Trophoblast cell (in vitro differentiated cells and primary cell): ENCODE measurements at regions not wholly inside any gene's neighbourhood (a gene's known extent, or its start where the extent isn't known, plus 50 kb on each side); places are given as distances from the start of the nearest gene placed in this dataset.

Experiments
- DNase-seq, 2 donors: peaks; one replicate each; pipeline ENCODE4 v3.0.0-alpha.2; 2016
- H2AFZ ChIP-seq: 2 replicates; pipeline ENCODE4 v1.6.1; 2013; ENCODE audit warnings: low read length, moderate library complexity, mild to moderate bottlenecking; ENCODE audit not compliant: insufficient read depth, poor library complexity
- H2AK5ac ChIP-seq: 2 replicates; pipeline ENCODE4 v1.6.1; 2013; ENCODE audit warnings: mild to moderate bottlenecking, low read length
- H2BK120ac ChIP-seq: 2 replicates; pipeline ENCODE4 v1.6.1; 2013; ENCODE audit warnings: low read length, mild to moderate bottlenecking, moderate library complexity; ENCODE audit not compliant: insufficient read depth, poor library complexity
- H2BK12ac ChIP-seq: 2 replicates; pipeline ENCODE4 v1.6.1; 2013; ENCODE audit warnings: mild to moderate bottlenecking, low read length, moderate library complexity
- H2BK5ac ChIP-seq: 2 replicates; pipeline ENCODE4 v1.6.1; 2013; ENCODE audit warnings: low read length, low read depth, moderate library complexity, mild to moderate bottlenecking; ENCODE audit not compliant: poor library complexity
- H3K14ac ChIP-seq: 2 replicates; pipeline ENCODE4 v1.6.1; 2013; ENCODE audit warnings: mild to moderate bottlenecking, low read length
- H3K18ac ChIP-seq: 2 replicates; pipeline ENCODE4 v1.6.1; 2013; ENCODE audit warnings: mild to moderate bottlenecking, low read length
- H3K23ac ChIP-seq: 2 replicates; pipeline ENCODE4 v1.6.1; 2013; ENCODE audit warnings: low read length
- H3K27ac ChIP-seq: 2 replicates; pipeline ENCODE4 v1.5.1; 2013; ENCODE audit warnings: low read depth, mild to moderate bottlenecking, inconsistent platforms, low read length, moderate library complexity
- H3K27me3 ChIP-seq: 2 replicates; pipeline ENCODE4 v1.6.1; 2013; ENCODE audit warnings: inconsistent platforms, mild to moderate bottlenecking, low read length, moderate library complexity; ENCODE audit not compliant: insufficient read depth
- H3K36me3 ChIP-seq, 2 experiments: 1 replicate in 1 of 2; 2 replicates in 1 of 2; pipeline ENCODE4 v1.6.1; 2013; ENCODE audit warnings: low read length in 2 of 2, mild to moderate bottlenecking in 2 of 2, moderate library complexity in 1 of 2; ENCODE audit not compliant: insufficient read depth in 2 of 2, control insufficient read depth in 1 of 2
- H3K4ac ChIP-seq: 2 replicates; pipeline ENCODE4 v1.6.1; 2013; ENCODE audit warnings: low read depth, mild to moderate bottlenecking, low read length, moderate library complexity
- H3K4me1 ChIP-seq, 2 experiments: 1 replicate in 1 of 2; 2 replicates in 1 of 2; pipeline ENCODE4 v1.6.1; 2013; ENCODE audit warnings: low read length in 2 of 2, mild to moderate bottlenecking in 2 of 2, moderate library complexity in 1 of 2; ENCODE audit not compliant: insufficient read depth in 2 of 2, control insufficient read depth in 1 of 2
- H3K4me2 ChIP-seq: 2 replicates; pipeline ENCODE4 v1.6.1; 2013; ENCODE audit warnings: inconsistent platforms, mild to moderate bottlenecking, low read length, moderate library complexity
- H3K4me3 ChIP-seq: 2 replicates; pipeline ENCODE4 v1.5.1; 2013; ENCODE audit warnings: mild to moderate bottlenecking, low read depth, low read length, inconsistent platforms
- H3K79me1 ChIP-seq: one replicate; pipeline ENCODE4 v1.6.1; 2013; ENCODE audit warnings: low read length
- H3K79me2 ChIP-seq: 2 replicates; pipeline ENCODE4 v1.6.1; 2013; ENCODE audit warnings: low read length, mild to moderate bottlenecking; ENCODE audit not compliant: control insufficient read depth, insufficient read depth, poor library complexity
- H3K9ac ChIP-seq: 2 replicates; pipeline ENCODE4 v1.6.1; 2013; ENCODE audit warnings: mild to moderate bottlenecking, low read length
- H3K9me3 ChIP-seq: 2 replicates; pipeline ENCODE4 v1.6.1; 2013; ENCODE audit warnings: low read depth, mild to moderate bottlenecking, control low read depth, inconsistent platforms, low read length; ENCODE audit not compliant: insufficient read depth
- H4K12ac ChIP-seq: 2 replicates; pipeline ENCODE4 v1.6.1; 2013; ENCODE audit warnings: low read depth, mild to moderate bottlenecking, low read length, moderate library complexity
- H4K8ac ChIP-seq: 2 replicates; pipeline ENCODE4 v1.6.1; 2013; ENCODE audit warnings: low read depth, mild to moderate bottlenecking, low read length, moderate library complexity
- H4K91ac ChIP-seq: one replicate; pipeline ENCODE4 v1.6.1; 2013; ENCODE audit warnings: low read depth, mild to moderate bottlenecking, low read length, moderate library complexity
- WGBS: extraction: QIAGEN DNeasy Blood & Tissue Kit; methylation state at CpG from one replicate; pipeline ENCODE4 v1.1.7; 2013; ENCODE audit warnings: missing lambda C conversion rate; ENCODE audit not compliant: insufficient read length, insufficient coverage; ENCODE audit errors: extremely low coverage; 5-methylcytosine and 5-hydroxymethylcytosine counted together

DNA sequence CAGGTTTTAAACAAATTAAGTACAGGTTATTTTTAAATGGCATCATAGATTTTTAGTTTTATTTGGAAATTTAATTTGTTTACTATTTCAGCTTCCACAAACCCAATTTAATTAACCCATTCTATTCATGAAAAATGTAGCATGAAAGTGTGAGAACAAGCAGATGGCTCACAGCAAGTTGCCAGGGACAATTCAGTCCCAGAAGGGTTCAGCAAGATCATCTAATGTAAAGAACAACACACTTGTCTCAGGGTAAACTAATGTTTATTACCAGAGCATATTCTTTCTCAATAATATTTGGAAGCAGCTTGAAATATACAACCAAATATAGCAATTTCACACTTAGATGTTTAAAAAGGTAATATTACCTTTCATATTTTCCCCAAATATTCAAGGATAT, 166.9 kb upstream of the SLC13A1 start:
- Histone ChIP-seq H4K91ac (no peak overlapping the region), H3K9me3 (no peaks in the 10 kb centered on the region), H3K4ac (no peak overlapping the region), H2BK120ac (no peak overlapping the region), H4K8ac (no peak overlapping the region), H4K12ac (no peak overlapping the region), H3K9ac (no peak overlapping the region), H3K18ac (no peak overlapping the region), H2AK5ac (no peak overlapping the region), H2AFZ (no peak overlapping the region), H3K79me1 (no peaks in the 10 kb centered on the region), H3K4me2 (no peak overlapping the region), H3K14ac (no peak overlapping the region), H3K36me3 (no peaks in the 10 kb centered on the region), H2BK5ac (no peak overlapping the region), H3K27me3 (no peaks in the 10 kb centered on the region), H3K4me1 (no peaks in the 10 kb centered on the region), H3K79me2 (no peaks in the 10 kb centered on the region), H3K4me3 (no peak overlapping the region), H2BK12ac (no peak overlapping the region), H3K23ac (no peak overlapping the region), H3K27ac (no peak overlapping the region)
- no peak for DNase-seq

DNA sequence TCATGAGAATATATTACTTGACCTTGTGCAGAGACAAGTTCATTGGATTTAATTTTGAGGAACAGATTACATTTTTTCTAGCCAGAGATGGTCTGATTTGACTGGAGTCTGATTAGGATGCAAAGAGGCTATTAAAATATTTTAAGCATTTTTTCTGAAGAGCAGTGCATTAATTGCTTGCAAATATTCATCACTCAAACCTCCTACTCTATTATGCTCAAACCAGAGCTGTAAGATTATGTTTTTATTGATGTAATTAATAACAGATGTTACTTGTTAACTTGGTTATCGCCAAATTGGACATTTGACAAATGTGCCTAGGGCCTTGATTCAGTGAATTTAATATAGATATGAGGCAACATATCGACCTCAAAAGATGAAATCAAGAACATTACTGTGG, 160.9 kb upstream of the SLC13A1 start:
- Histone ChIP-seq H2BK5ac (no peak overlapping the region), H4K91ac (no peak overlapping the region), H2AK5ac (no peak overlapping the region), H4K12ac (no peak overlapping the region), H2BK120ac (no peak overlapping the region), H3K79me1 (no peaks in the 10 kb centered on the region), H3K4me2 (no peak overlapping the region), H2BK12ac (no peak overlapping the region), H3K4ac (no peak overlapping the region), H3K36me3 (no peaks in the 10 kb centered on the region), H3K18ac (no peak overlapping the region), H4K8ac (no peak overlapping the region), H3K4me1 (no peaks in the 10 kb centered on the region), H3K9ac (no peak overlapping the region), H3K79me2 (no peaks in the 10 kb centered on the region), H3K23ac (no peak overlapping the region), H2AFZ (no peak overlapping the region), H3K27me3 (no peaks in the 10 kb centered on the region), H3K14ac (no peak overlapping the region), H3K9me3 (no peaks in the 10 kb centered on the region), H3K4me3 (no peak overlapping the region), H3K27ac (no peak overlapping the region)
- no peak for DNase-seq
- WGBS, result no CpG with 5 or more reads among the region's 2 CpGs

DNA sequence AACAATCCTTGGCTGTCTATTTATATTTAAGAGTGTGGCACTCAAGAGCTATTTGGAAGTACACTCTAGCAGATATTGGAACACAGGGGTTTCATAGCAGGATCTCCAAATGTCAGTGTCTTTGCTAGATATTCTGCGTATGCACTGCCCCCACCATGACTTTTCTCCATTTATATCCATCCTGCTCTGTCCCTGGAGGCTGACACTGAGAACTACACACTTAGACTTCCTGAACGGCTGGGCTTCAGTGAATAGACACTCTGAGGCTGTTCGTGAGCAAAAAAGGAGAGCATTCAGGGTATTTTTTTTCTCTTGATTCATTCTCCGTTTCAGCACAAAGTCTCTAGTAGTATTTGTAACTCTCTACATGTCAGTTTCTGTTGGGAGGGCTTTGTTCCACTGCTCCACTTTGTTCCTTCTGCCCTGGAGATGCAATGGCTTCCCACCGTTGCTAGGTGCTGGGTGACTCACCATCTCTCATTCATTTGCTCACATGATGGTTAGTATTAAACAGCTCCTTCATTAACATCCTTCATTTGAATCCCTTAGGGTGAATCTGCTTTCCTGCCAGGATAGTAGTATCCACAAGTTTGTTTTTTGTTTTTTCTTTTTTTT, 155.9 kb upstream of the SLC13A1 start:
- Histone ChIP-seq H2BK5ac (no peak overlapping the region), H3K9ac (no peak overlapping the region), H3K4me1 (no peaks in the 10 kb centered on the region), H4K91ac (no peak overlapping the region), H3K4me3 (no peak overlapping the region), H3K79me2 (no peaks in the 10 kb centered on the region), H3K4me2 (no peak overlapping the region), H2BK120ac (no peak overlapping the region), H4K12ac (no peak overlapping the region), H3K79me1 (no peaks in the 10 kb centered on the region), H3K27me3 (no peaks in the 10 kb centered on the region), H3K14ac (no peak overlapping the region), H4K8ac (no peak overlapping the region), H3K36me3 (no peaks in the 10 kb centered on the region), H3K9me3 (no peaks in the 10 kb centered on the region), H2AK5ac (no peak overlapping the region), H3K23ac (no peak overlapping the region), H3K18ac (no peak overlapping the region), H2BK12ac (no peak overlapping the region), H2AFZ (no peak overlapping the region), H3K4ac (no peak overlapping the region), H3K27ac (no peak overlapping the region)
- DNase-seq, result peak in 1 of 2 donors; percentile 4
- WGBS, result no CpG with 5 or more reads among the region's 5 CpGs

DNA sequence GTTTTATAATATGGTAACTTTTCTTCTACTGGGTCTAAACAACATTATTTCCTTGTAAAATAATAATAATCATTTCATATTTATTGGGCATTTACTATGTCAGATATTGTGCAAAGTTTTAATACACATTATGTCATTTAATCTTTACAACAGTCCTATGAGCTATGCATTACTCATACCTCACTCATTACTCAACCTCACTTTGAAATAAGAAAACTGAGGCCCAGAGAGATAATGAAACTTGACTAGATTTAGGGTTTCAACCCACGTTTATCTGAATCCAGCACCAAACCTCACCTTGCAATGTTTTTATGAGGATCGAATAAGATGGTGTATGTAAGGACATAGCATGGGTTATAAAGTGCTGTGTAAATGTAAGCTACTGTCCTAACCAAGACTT, 153.2 kb upstream of the SLC13A1 start:
- no peak overlapping the region for H2AFZ ChIP-seq
- H3K27me3 ChIP-seq, result no peaks in the 10 kb centered on the region
- no peaks in the 10 kb centered on the region for H3K79me1 ChIP-seq
- H3K9me3 ChIP-seq, result no peaks in the 10 kb centered on the region
- no peak overlapping the region for H4K8ac ChIP-seq
- H2BK120ac ChIP-seq, result no peak overlapping the region
- no peak overlapping the region for H3K4me2 ChIP-seq
- H4K12ac ChIP-seq, result no peak overlapping the region
- WGBS, result no CpG with 5 or more reads among the region's 2 CpGs
- H3K36me3 ChIP-seq, result no peaks in the 10 kb centered on the region
- no peak overlapping the region for H2AK5ac ChIP-seq
- H3K14ac ChIP-seq, result no peak overlapping the region
- no peak overlapping the region for H3K18ac ChIP-seq
- no peak overlapping the region for H3K4ac ChIP-seq
- no peak overlapping the region for H4K91ac ChIP-seq
- no peak overlapping the region for H3K27ac ChIP-seq
- no peak overlapping the region for H3K4me3 ChIP-seq
- H3K9ac ChIP-seq, result no peak overlapping the region
- DNase-seq, result no peak
- H3K79me2 ChIP-seq, result no peaks in the 10 kb centered on the region
- H3K4me1 ChIP-seq, result no peaks in the 10 kb centered on the region
- H2BK5ac ChIP-seq, result no peak overlapping the region
- H2BK12ac ChIP-seq, result no peak overlapping the region
- H3K23ac ChIP-seq, result no peak overlapping the region
